Hepatocyte (in vitro differentiated cells): ENCODE measurements at regions not wholly inside any gene's neighbourhood (a gene's known extent, or its start where the extent isn't known, plus 50 kb on each side); places are given as distances from the start of the nearest gene placed in this dataset.

ENCODE experiments used
- DNase-seq: peaks from one replicate; pipeline ENCODE4 v3.0.0-alpha.2; 2016; ENCODE audit warnings: low spot score
- H2AFZ ChIP-seq: fragments of 200-600 bp; sonication (generic); 2 replicates; pipeline ENCODE4 v1.6.0; 2016; ENCODE audit warnings: antibody characterized with exemption, mild to moderate bottlenecking
- H3K27ac ChIP-seq: fragments of 200-600 bp; sonication (generic); 2 replicates; pipeline ENCODE4 v1.5.1; 2016; ENCODE audit warnings: mild to moderate bottlenecking
- H3K27me3 ChIP-seq: fragments of 200-600 bp; sonication (generic); 2 replicates; pipeline ENCODE4 v1.6.1; 2016
- H3K36me3 ChIP-seq: fragments of 200-600 bp; sonication (generic); replicated peaks from 2 replicates; pipeline ENCODE4 v1.5.1; 2016; ENCODE audit warnings: low read depth; ENCODE audit not compliant: insufficient read depth
- H3K4me1 ChIP-seq: fragments of 200-600 bp; sonication (generic); 2 replicates; pipeline ENCODE4 v1.5.1; 2016; ENCODE audit warnings: mild to moderate bottlenecking, moderate library complexity; ENCODE audit not compliant: insufficient read depth
- H3K4me2 ChIP-seq: fragments of 200-600 bp; sonication (generic); 2 replicates; pipeline ENCODE4 v1.6.0; 2016
- H3K4me3 ChIP-seq: fragments of 200-600 bp; sonication (generic); 2 replicates; pipeline ENCODE4 v1.5.1; 2016; ENCODE audit warnings: mild to moderate bottlenecking
- H3K79me2 ChIP-seq: fragments of 200-600 bp; sonication (generic); 2 replicates; pipeline ENCODE4 v1.6.0; 2017; ENCODE audit warnings: mild to moderate bottlenecking
- H3K9me2 ChIP-seq: fragments of 200-600 bp; sonication (generic); replicated peaks from 2 replicates; pipeline ENCODE4 v1.6.0; 2017; ENCODE audit warnings: mild to moderate bottlenecking; ENCODE audit not compliant: insufficient read depth
- H3K9me3 ChIP-seq: fragments of 200-600 bp; sonication (generic); 2 replicates; pipeline ENCODE4 v1.5.1; 2016; ENCODE audit warnings: low read depth, mild to moderate bottlenecking
- H4K20me1 ChIP-seq: fragments of 200-600 bp; sonication (generic); 2 replicates; pipeline ENCODE4 v1.6.0; 2016; ENCODE audit warnings: mild to moderate bottlenecking; ENCODE audit not compliant: insufficient read depth, poor library complexity, severe bottlenecking
- CTCF ChIP-seq: fragments of 200-600 bp; sonication (generic); IDR thresholded peaks from 2 replicates; pipeline ENCODE4 v1.5.1; 2016; ENCODE audit warnings: antibody characterized with exemption, mild to moderate bottlenecking; ENCODE audit not compliant: poor library complexity
- EZH2 ChIP-seq: fragments of 200-600 bp; sonication (generic); IDR thresholded peaks from 2 replicates; pipeline ENCODE4 v1.6.1; 2016; ENCODE audit warnings: antibody characterized with exemption, mild to moderate bottlenecking, borderline replicate concordance
- EZH2phosphoT487 ChIP-seq: fragments of 200-600 bp; sonication (generic); IDR thresholded peaks from one replicate; pipeline ENCODE4 v1.6.1; 2018; ENCODE audit warnings: antibody characterized with exemption, mild to moderate bottlenecking, low read depth, moderate library complexity; ENCODE audit not compliant: unreplicated experiment, severe bottlenecking
- WGBS: methylation state at CpG from one replicate; pipeline ENCODE4 v1.1.6; 2016; ENCODE audit warnings: low lambda C conversion rate; ENCODE audit errors: missing lambda C conversion rate; 5-methylcytosine and 5-hydroxymethylcytosine counted together

GRCh38 chrX:39261446-39262147 lies 460.3 kb downstream of the MID1IP1 start:
- Histone ChIP-seq H3K4me1 (no peaks in the 10 kb centered on the region), H3K27ac (no peak overlapping the region), H3K79me2 (no peaks in the 10 kb centered on the region), H4K20me1 (no peaks in the 10 kb centered on the region), H3K27me3 (no peaks in the 10 kb centered on the region), H3K4me2 (no peak overlapping the region), H3K9me3 (no peaks in the 10 kb centered on the region), H2AFZ (no peak overlapping the region), H3K4me3 (no peak overlapping the region), H3K9me2 (no peaks in the 10 kb centered on the region), H3K36me3 (no peaks in the 10 kb centered on the region)
- TF ChIP-seq EZH2 = no peak
- no peak for TF ChIP-seq EZH2phosphoT487
- peak; percentile 62 for TF ChIP-seq CTCF
- WGBS = 71% methylated on average over 1 of the region's 1 CpG
- peak; percentile 52 for DNase-seq

GRCh38 chrX:39262641-39263040 lies 461.4 kb downstream of the MID1IP1 start:
- no peaks in the 10 kb centered on the region for H3K4me1 ChIP-seq
- no peak for DNase-seq
- H4K20me1 ChIP-seq = no peaks in the 10 kb centered on the region
- no peaks in the 10 kb centered on the region for H3K27me3 ChIP-seq
- H3K4me3 ChIP-seq = no peak overlapping the region
- H3K36me3 ChIP-seq = no peaks in the 10 kb centered on the region
- H3K27ac ChIP-seq = no peak overlapping the region
- no peaks in the 10 kb centered on the region for H3K9me2 ChIP-seq
- TF ChIP-seq EZH2phosphoT487 = no peak
- TF ChIP-seq EZH2 = no peak
- TF ChIP-seq CTCF = no peak
- WGBS = 94% methylated on average over 2 of the region's 2 CpGs
- H3K79me2 ChIP-seq = no peaks in the 10 kb centered on the region
- no peak overlapping the region for H3K4me2 ChIP-seq
- no peaks in the 10 kb centered on the region for H3K9me3 ChIP-seq
- no peak overlapping the region for H2AFZ ChIP-seq

- H3K36me3 ChIP-seq = no peaks in the 10 kb centered on the region
- no peak for TF ChIP-seq EZH2
- no peak for TF ChIP-seq EZH2phosphoT487
- no peak for TF ChIP-seq CTCF
Observed at GRCh38 chrX:39264023-39264422, 462.8 kb downstream of the MID1IP1 start.

More at GRCh38 chrX:39264023-39264422, 462.8 kb downstream of the MID1IP1 start:
- no peaks in the 10 kb centered on the region for H4K20me1 ChIP-seq
- no peak overlapping the region for H3K4me3 ChIP-seq
- no peaks in the 10 kb centered on the region for H3K79me2 ChIP-seq
- H3K4me1 ChIP-seq = no peaks in the 10 kb centered on the region
- no peaks in the 10 kb centered on the region for H3K9me2 ChIP-seq
- no peak for DNase-seq
- no peaks in the 10 kb centered on the region for H3K9me3 ChIP-seq
- no peaks in the 10 kb centered on the region for H3K27me3 ChIP-seq
- H3K27ac ChIP-seq = no peak overlapping the region
- WGBS = 59% methylated on average over 3 of the region's 3 CpGs
- no peak overlapping the region for H2AFZ ChIP-seq
- no peak overlapping the region for H3K4me2 ChIP-seq
